ENCODE measurements at regions not wholly inside any gene's neighbourhood (a gene's known extent, or its start where the extent isn't known, plus 50 kb on each side); places are given as distances from the start of the nearest gene placed in this dataset.

DNA sequence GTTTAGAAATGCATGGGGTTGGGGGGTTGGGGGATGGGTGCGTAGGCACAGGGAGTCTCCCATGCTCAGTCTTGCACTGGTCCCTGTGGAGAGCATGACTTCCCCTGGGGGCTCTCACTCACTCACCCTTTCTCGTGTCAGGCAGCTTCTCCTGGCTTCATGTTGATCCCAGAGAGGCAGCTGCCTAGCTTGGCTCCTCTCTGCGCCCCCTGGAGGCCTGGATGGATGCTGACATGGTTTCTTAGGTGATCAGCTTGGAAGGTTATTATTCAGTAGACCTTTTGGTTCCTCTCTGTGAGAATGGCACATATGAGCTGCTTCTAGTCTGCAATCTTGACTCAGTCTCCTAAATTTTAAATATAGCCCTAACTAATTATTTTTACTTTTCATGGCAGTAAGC is 109.3 kb upstream of the FAM83B start:
- TF ChIP-seq, protein P1, sequence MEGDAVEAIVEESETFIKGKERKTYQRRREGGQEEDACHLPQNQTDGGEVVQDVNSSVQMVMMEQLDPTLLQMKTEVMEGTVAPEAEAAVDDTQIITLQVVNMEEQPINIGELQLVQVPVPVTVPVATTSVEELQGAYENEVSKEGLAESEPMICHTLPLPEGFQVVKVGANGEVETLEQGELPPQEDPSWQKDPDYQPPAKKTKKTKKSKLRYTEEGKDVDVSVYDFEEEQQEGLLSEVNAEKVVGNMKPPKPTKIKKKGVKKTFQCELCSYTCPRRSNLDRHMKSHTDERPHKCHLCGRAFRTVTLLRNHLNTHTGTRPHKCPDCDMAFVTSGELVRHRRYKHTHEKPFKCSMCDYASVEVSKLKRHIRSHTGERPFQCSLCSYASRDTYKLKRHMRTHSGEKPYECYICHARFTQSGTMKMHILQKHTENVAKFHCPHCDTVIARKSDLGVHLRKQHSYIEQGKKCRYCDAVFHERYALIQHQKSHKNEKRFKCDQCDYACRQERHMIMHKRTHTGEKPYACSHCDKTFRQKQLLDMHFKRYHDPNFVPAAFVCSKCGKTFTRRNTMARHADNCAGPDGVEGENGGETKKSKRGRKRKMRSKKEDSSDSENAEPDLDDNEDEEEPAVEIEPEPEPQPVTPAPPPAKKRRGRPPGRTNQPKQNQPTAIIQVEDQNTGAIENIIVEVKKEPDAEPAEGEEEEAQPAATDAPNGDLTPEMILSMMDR (IDR thresholded peaks at IDR 0.05): no peak
- TF ChIP-seq POLR2A (IDR thresholded peaks at IDR 0.05): no peak
- no peak for TF ChIP-seq POLR2AphosphoS5 (IDR thresholded peaks at IDR 0.05)
- TF ChIP-seq EP300 (IDR thresholded peaks at IDR 0.05): no peak

All from upper lobe of left lung (tissue), 4 donors.